ENCODE measurements at regions not wholly inside any gene's neighbourhood (a gene's known extent, or its start where the extent isn't known, plus 50 kb on each side); places are given as distances from the start of the nearest gene placed in this dataset.
"Not testable (repeated sequence)": the region's sequence is repeated elsewhere in the genome, so short reads cannot be mapped to it uniquely, and the experiment has no call there.

DNA sequence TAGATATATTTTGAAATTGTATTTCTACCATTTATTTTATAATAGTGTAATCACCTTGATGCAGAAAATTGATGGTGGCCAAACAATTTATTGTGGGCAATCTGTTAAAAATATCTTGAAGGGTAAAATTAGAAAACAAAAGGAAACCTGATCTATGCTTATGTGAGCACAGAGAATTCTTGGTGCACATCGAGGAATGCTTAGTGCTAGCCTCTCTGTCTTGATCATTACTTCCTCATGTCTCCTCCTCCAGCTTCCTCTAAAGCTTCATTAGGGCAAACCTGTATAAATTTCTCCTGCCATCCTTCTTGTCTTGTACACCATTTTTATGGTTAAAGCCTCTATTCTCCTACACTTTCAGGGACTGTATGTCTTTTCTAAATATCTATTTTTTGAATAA, 725.8 kb downstream of the RAPGEF2 start:
- DNase-seq (ENCODE audit: low read depth in 2 of 2), result no peak

DNA sequence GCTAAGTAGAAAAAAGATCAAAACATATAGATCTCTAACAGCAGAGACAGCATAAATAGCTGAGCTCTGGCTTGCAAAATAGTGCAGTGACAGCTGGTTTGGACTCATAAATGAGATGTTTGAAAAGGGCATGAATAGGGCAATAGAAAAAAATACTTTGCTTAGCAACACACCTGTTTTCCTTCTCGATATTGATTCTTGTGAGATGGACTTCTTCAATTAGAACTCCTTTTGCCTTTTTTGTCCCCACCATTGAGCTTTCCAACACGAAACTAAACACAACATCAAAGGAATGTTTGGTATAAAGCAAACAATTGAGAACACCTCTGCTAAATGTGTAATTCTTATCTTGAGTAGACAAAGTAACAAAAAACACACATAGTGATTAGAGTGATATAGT, 726.3 kb downstream of the RAPGEF2 start:
- DNase-seq (ENCODE audit: low read depth in 2 of 2), result no peak

DNA sequence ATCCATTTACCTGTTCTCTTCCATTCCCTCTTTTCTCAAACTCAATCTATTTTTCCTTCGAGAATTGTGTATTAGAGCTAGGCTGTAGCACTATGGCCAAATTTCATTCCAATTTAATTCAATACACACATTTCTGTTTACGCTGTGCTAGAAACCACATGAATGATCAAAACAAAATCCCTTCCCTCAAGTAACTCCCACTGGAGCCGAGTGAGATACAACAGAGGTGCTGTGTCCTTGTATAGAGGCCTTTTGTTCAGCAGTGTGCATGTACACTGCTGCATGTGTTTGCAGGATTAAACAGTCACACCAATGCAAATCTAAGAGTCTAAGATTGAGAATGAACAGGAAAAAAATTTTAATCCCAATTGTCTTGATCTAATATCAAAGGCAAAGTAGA, 734.2 kb downstream of the RAPGEF2 start:
- no peak for DNase-seq (ENCODE audit: low read depth in 2 of 2)

DNA sequence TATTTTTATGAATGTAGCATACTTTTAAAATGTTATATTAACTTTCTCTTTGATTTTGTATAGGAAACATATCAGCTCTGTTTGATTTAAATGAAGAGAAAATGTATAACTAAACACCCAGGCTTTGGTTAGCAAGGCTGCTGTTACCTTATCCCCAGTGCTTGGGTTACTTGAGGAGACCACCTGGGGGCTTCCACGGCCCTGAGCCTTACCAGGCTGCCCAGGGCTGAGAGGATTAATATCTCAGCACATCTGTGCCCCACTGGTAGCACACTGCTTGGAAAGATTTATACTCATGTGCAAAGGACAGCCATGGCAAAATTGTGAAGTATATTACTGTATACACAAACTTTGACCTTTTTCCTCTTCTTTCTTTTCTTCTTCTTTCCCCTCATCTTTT, 752.9 kb downstream of the RAPGEF2 start:
- no peak for DNase-seq (ENCODE audit: low read depth in 2 of 2)

- no peak for DNase-seq (ENCODE audit: low read depth in 2 of 2)
Observed at GRCh38 chr4:159856451-159856850, 753.6 kb downstream of the RAPGEF2 start.

GRCh38 chr4:159859656-159860148, 756.8 kb downstream of the RAPGEF2 start:
- no peak for DNase-seq (ENCODE audit: low read depth in 2 of 2)

DNA sequence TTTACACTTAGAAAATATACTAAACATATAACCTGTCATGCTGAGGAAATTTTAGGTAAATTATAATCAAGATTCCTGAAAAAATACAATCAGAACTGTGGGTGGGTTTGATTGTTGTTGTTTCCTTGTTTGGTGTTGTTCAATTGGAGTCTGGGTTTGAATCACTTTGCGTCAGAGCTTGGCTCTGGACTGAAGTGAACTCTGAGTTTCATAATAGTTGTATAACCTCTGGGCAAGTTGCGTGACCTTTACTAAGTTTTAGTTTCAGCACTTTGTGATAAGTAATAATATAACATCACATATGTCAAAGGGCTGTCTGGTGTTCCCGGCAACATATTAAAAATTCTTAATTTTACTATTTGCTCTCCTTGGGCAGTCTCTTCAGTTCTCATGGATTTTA, 758.1 kb downstream of the RAPGEF2 start:
- no peak for DNase-seq (ENCODE audit: low read depth in 2 of 2)

GRCh38 chr4:159864337-159864736, 761.5 kb downstream of the RAPGEF2 start:
- DNase-seq (ENCODE audit: low read depth in 2 of 2), result no peak

DNA sequence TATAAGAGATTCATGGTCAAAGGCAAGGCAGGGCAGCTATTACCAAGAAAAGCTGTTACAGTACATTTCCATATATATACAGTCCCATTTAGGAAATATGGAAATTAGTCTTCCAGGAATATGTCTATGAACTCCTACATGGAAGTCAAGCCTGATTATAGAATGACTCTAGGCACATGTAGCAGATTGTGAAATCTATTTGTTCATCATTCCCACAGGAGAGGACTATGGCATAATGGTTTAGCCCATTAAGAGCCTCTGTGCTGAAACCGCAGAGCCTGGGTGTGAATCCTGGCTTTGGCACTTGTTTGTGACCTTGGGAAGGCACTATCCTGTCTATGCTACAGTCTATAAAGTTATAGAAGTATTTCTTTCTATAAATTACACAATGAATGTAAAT, 764.8 kb downstream of the RAPGEF2 start:
- DNase-seq (ENCODE audit: low read depth in 2 of 2), result no peak

DNA sequence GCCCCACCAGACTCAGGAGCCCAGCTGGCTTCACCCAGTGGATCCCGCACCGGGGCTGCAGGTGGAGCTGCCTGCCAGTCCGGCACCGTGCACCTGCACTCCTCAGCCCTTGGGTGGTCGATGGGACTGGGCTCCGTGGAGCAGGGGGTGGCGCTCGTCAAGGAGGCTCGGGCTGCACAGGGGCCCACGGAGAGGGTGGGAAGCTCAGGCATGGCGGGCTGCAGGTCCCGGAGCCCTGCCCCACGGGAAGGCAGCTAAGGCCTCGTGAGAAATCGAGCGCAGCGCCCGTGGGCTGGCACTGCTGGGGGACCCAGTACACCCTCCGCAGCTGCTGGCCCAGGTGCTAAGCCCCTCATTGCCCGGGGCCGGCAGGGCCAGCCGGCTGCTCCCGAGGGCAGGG, 766.1 kb downstream of the RAPGEF2 start:
- DNase-seq (ENCODE audit: low read depth in 2 of 2), result not testable (repeated sequence)

DNA sequence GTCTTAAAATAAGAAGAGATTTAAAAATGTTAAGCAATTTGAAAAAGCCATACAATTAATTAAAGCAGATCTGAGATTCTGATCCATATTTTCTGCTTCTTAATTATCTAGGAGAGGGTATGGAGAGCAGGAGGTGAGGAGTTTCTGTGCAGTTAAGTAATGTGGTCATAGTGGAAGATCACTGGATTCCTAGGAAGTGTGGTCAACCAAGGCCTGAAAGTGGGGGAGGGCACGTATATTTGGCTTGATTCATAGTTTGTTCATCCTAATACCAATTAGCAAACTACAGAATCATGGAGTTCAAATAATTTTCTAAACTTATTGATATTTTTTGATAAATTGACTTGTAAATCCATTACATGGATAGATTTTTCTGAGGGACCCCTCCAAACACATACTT, 768.3 kb downstream of the RAPGEF2 start:
- DNase-seq (ENCODE audit: low read depth in 2 of 2), result no peak

GRCh38 chr4:159881158-159881557, 778.3 kb downstream of the RAPGEF2 start:
- no peak for DNase-seq (ENCODE audit: low read depth in 2 of 2)

DNA sequence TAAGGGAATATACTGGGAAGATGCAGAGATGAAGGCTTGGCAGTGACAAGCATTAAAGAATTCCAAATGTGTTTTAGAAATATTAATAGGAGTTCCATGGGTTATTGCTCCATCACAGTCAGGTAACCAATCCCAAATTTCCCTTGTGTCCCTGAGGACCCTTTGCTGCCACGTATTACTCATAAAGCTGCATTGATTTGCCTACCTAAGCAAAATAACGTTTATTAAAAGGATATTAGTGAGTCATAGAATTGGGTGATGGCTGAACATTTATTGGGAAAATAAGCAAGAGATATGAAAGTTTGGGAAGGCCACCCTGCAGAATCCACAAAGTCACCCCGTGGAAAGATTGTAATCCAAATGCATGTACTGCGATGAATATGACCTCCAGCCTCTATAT, 782.1 kb downstream of the RAPGEF2 start:
- no peak for DNase-seq (ENCODE audit: low read depth in 2 of 2)

DNA sequence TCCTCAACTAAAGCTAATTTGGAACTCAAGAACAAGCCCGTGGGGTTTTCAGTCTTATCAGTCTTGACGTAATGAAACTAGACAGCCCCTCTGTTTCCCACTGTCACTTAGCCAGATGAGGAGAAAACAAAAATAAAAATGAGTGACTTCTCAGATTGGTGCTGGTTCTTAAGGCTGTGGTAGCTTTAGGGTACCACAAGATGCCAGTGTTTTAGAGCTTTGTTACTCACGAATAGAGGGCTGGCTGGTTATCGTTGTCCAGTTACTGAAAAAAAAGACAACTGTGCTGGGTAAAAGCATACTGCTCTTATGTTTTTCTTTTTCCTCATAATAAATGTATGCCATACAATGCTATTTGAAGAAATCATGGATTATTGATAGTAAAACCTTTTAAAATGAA, 796.7 kb downstream of the RAPGEF2 start:
- no peak for DNase-seq (ENCODE audit: low read depth in 2 of 2)

GRCh38 chr4:159900562-159900961, 797.7 kb downstream of the RAPGEF2 start:
- DNase-seq (ENCODE audit: low read depth in 2 of 2), result no peak

DNA sequence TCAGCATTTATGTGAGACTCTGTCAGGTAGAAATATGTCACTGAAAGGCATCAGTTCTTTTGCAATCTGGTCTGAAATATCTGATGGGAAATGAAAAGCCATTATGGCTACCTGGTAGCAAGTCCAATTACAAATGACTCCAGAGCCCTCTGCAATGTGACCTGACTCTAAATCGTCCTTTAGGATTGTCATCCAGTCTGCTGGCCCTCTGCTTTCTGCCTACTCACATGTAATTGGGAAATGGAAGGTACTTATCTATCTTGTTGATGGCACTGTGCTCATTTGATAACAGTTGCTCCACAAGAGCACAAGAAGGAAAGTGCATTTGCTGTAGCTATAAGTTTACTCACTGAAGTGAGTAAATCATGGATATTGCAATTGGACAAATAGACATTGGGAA, 799.8 kb downstream of the RAPGEF2 start:
- no peak for DNase-seq (ENCODE audit: low read depth in 2 of 2)

GRCh38 chr4:159904906-159905305, 802.0 kb downstream of the RAPGEF2 start:
- no peak for DNase-seq (ENCODE audit: low read depth in 2 of 2)

DNA sequence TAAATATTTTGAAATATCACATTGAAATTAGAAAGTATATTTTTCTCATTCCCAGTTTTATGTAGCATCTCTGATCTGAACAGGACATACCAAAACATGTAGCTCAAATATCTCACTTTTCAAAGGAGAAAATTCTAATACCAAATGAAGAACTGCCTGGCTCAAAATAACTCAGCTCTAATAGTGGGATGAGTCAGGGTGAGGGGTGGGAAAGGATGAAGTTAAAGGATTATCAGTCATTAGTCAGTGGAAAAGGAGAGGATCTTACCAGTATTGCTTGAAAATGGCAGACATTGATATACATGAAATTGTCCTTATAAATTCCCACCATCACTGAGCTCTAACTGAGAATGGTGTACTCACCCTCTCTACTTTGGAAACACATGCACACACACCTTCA, 803.2 kb downstream of the RAPGEF2 start:
- no peak for DNase-seq (ENCODE audit: low read depth in 2 of 2)

DNA sequence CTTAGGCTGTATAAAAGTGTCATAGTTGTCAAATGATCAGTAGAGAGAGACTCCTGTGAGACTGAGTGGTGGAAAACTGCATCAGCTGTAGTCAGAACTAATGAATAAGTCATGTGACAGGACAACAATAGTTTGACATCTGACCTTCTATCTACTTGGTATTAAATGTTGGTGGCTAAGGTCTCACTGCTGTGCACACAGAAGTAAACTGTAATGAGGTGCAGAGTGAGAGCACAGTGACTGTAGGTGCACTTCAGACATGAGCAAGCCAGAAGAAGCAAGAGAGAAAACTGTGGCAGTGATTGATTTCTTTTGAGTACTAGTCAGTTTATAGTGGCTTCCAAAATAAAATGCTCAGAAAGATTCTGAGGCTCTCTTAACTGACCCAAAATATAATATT, 803.6 kb downstream of the RAPGEF2 start:
- DNase-seq (ENCODE audit: low read depth in 2 of 2), result no peak

DNA sequence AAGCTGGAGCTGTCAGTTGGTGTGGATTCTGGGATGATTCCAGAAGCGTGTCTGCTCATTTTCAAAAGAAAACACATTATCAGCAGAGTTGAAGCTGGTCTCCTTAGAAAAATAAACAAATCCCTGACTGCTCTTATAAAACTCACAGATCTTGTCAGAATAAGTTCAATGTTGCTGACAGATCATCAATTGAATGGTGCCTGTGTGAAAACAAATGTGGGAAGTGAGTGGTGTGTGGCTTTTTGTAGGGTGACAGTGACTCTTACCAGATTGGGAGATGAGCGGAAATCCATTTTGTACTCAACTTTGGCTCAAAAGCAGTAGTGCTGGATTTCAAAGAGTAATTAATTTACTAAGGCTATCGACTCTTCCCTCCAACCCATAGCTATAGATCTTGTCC, 807.8 kb downstream of the RAPGEF2 start:
- DNase-seq (ENCODE audit: low read depth in 2 of 2), result no peak

DNA sequence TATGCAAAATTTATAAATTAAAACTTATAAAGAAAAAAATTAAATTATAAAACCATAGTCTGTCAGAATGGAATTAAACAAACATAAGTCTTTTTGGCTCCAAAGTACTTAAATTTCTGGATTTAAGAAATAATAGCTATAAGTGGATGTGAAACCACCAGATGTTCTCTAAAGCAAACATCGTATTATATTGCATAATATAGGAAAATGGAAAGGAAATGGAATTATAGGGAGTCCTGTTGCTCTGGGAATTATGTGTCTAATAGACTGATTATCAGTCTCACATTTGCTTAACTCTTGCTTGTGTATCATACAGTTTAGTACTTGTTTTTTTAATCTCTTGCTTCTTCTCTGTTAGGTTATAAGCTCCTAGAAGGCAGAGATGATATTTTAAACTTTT, 819.2 kb downstream of the RAPGEF2 start:
- no peak for DNase-seq (ENCODE audit: low read depth in 2 of 2)

GRCh38 chr4:159925770-159926169, 822.9 kb downstream of the RAPGEF2 start:
- DNase-seq (ENCODE audit: low read depth in 2 of 2), result no peak

GRCh38 chr4:159926871-159927270, 824.0 kb downstream of the RAPGEF2 start:
- DNase-seq (ENCODE audit: low read depth in 2 of 2), result no peak

GRCh38 chr4:159927781-159928180, 824.9 kb downstream of the RAPGEF2 start:
- DNase-seq (ENCODE audit: low read depth in 2 of 2), result no peak

DNA sequence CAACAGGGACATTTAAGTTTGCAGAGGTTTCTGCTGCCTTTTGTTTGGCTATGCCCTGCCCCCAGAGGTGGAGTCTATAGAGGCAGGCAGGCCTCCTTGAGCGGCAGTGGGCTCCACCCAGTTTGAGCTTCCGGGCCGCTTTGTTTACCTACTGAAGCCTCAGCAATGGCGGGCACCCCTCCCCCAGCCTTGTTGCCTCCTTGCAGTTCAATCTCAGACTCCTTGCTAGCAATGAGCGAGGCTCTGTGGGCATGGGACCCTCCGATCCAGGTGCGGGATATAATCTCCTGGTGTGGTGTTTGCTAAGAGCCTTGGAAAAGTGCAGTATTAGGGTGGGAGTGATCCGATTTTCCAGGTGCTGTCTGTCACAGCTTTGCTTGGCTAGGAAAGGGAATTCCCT, 831.7 kb downstream of the RAPGEF2 start:
- DNase-seq (ENCODE audit: low read depth in 2 of 2), result not testable (repeated sequence)
